Ascending aorta (tissue), 2 donors: ENCODE measurements at regions not wholly inside any gene's neighbourhood (a gene's known extent, or its start where the extent isn't known, plus 50 kb on each side); places are given as distances from the start of the nearest gene placed in this dataset.

Experiments used
- DNase-seq, 2 donors: peaks; one replicate each; pipeline ENCODE4 v3.0.0-alpha.2; 2019; ENCODE audit warnings: low spot score in 2 of 2
- H3K27ac ChIP-seq, 2 donors: fragments of 200-600 bp; sonication (generic); one replicate each; pipeline ENCODE4 v1.5.1; 2016 to 2017; ENCODE audit warnings: mild to moderate bottlenecking in 1 of 2
- H3K27me3 ChIP-seq: fragments of 200-600 bp; sonication (generic); one replicate; pipeline ENCODE4 v1.5.1; 2017
- H3K36me3 ChIP-seq, 2 donors: fragments of 200-600 bp; sonication (generic); one replicate each; pipeline ENCODE4 v1.5.1; 2016
- H3K4me1 ChIP-seq, 2 donors: fragments of 200-600 bp; sonication (generic); one replicate each; pipeline ENCODE4 v1.5.1; 2016 to 2017; ENCODE audit warnings: mild to moderate bottlenecking in 1 of 2
- H3K4me3 ChIP-seq, 2 donors: fragments of 200-600 bp; sonication (generic); one replicate each; pipeline ENCODE4 v1.5.1; 2016 to 2017; ENCODE audit warnings: mild to moderate bottlenecking in 1 of 2
- H3K9me3 ChIP-seq, 2 donors: fragments of 200-600 bp; sonication (generic); one replicate each; pipeline ENCODE4 v1.5.1; 2016
- intact Hi-C: fragments of 100-400 bp; cut with DNase I; formaldehyde crosslinking; loops from one replicate; pipeline ENCODE4 v1.15.1; 2023
- TF ChIP-seq, protein P1 (sequence below), 3 experiments: fragments of 200-600 bp in 2 of 3; fragments of 450-650 bp in 1 of 3; sonication (generic) in 2 of 3; IDR thresholded peaks; one replicate each; pipeline ENCODE4 v1.5.1; 2016 to 2019; ENCODE audit warnings: antibody characterized with exemption in 3 of 3, mild to moderate bottlenecking in 1 of 3, moderate library complexity in 1 of 3

DNA sequence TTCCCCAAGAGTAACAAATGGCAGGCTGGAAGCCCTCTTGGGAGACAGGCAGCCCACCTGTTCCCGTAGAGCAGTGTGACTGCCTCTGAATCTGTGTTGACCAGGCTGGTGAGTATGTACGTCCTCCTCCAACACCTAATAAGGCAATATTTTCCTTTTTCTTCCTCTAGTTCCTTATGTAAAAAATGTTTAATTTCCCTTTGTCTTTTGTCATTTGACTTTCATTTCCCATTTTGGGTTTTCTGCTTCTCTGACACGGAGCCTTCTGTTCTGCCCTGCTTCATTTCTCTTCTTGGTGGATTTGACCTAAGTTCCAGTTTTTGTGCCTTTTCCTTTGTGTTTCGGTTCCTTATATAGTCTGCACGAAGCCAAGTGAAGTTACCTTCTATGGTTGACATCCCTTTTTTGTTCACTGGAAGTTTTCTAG lies 65.8 kb upstream of the ATF3 start:
- TF ChIP-seq, protein P1, sequence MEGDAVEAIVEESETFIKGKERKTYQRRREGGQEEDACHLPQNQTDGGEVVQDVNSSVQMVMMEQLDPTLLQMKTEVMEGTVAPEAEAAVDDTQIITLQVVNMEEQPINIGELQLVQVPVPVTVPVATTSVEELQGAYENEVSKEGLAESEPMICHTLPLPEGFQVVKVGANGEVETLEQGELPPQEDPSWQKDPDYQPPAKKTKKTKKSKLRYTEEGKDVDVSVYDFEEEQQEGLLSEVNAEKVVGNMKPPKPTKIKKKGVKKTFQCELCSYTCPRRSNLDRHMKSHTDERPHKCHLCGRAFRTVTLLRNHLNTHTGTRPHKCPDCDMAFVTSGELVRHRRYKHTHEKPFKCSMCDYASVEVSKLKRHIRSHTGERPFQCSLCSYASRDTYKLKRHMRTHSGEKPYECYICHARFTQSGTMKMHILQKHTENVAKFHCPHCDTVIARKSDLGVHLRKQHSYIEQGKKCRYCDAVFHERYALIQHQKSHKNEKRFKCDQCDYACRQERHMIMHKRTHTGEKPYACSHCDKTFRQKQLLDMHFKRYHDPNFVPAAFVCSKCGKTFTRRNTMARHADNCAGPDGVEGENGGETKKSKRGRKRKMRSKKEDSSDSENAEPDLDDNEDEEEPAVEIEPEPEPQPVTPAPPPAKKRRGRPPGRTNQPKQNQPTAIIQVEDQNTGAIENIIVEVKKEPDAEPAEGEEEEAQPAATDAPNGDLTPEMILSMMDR (IDR thresholded peaks at IDR 0.05): no peak
- H3K27ac ChIP-seq: no peak overlapping the region
- H3K36me3 ChIP-seq: no peaks in the 10 kb centered on the region
- peaks cover 0 to 4% of the 10 kb centered on the region in 2 donors for H3K9me3 ChIP-seq
- H3K4me1 ChIP-seq: no peaks in the 10 kb centered on the region
- no peak overlapping the region for H3K4me3 ChIP-seq
- DNase-seq: no peak
- no peaks in the 10 kb centered on the region for H3K27me3 ChIP-seq
- intact Hi-C loops: no loop called here

DNA sequence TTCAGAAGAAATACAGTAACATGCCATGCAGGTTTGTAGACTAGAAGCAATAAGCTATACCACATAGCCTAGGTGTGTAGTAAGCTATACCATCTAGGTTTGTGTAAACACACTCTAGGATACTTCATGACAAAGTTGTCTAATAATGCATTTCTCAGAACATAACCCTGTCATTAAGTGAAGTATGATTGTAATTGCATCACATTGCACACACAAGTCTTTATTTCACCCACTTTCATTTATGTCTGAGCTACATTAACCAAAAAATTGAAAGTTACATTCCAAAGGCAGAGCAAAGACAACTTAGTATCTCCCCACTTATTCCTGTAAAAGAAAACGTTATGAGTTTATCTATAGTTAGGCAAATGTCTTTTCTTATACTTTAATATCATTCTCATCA lies 64.5 kb upstream of the ATF3 start:
- intact Hi-C loops: no loop called here
- Histone ChIP-seq H3K9me3 (no peaks in the 10 kb centered on the region), H3K4me1 (no peaks in the 10 kb centered on the region), H3K36me3 (no peaks in the 10 kb centered on the region), H3K4me3 (no peak overlapping the region), H3K27me3 (no peaks in the 10 kb centered on the region), H3K27ac (no peak overlapping the region)
- TF ChIP-seq, protein P1 (IDR thresholded peaks at IDR 0.05): no peak
- DNase-seq: no peak

DNA sequence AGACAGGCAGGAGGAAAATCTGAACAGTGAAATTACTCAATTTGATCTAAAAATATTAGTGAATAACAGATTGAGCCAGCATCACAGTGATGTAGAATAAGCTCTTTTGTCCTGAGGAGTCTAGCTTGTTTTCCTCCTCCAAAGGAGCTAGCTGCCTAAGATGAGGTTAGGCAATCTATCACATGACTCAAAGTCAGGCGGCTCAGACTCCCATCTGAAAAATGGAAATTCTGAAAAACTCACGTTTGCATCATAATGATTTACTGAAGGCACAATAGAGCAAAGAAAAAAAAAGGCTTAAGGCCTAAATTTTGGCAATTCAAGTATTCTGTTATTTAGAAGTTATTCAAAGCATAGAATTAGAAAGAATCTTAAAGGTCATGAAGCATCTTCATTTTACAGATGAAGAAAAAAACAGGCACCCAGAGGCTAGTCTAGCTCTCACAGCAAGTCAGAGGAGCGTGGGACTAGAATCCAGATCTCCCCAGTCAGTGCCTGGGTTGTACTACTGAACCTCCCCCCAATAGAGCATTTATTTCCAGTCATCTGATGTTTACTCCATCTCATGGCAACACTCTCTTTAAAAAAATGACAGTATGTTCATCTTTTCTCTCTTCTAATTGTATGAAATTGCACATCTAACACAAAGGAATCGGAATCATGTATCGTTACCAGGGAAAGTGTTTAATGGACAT lies 62.5 kb upstream of the ATF3 start:
- Histone ChIP-seq H3K4me1 (no peaks in the 10 kb centered on the region), H3K36me3 (no peaks in the 10 kb centered on the region), H3K27ac (no peak overlapping the region), H3K4me3 (no peak overlapping the region), H3K9me3 (no peaks in the 10 kb centered on the region), H3K27me3 (no peaks in the 10 kb centered on the region)
- intact Hi-C loops: no loop called here
- TF ChIP-seq, protein P1 (IDR thresholded peaks at IDR 0.05): no peak
- no peak for DNase-seq

DNA sequence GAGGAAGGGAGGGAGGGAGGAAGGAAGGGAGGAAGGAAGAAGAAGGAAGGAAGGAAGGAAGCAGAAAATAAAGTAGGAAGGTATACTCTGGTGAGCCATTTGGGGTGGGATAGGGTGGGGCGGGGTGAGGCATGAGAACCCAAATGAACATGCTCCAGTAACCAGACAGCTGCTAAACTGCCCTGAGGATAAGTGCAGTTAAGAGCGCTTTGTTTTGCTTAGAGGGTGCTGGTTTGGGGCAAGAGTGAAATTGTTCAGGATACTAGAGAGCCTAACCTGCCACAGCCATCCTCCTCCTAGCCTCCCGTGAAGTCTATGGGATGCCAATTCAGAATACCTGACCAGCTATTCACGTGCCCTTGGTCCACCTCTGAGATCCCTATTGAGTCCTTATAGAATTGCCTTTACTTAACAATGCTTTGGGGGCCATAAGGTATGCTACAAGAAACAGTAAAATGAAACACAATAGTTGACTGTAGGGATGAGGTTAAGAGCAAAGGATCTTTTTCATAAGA lies 59.0 kb upstream of the ATF3 start:
- no peak overlapping the region for H3K4me3 ChIP-seq
- H3K27ac ChIP-seq: no peak overlapping the region
- no peaks in the 10 kb centered on the region for H3K27me3 ChIP-seq
- H3K4me1 ChIP-seq: no peaks in the 10 kb centered on the region
- H3K9me3 ChIP-seq: no peaks in the 10 kb centered on the region
- DNase-seq: no peak
- H3K36me3 ChIP-seq: no peaks in the 10 kb centered on the region
- intact Hi-C loops: no loop called here
- TF ChIP-seq, protein P1 (IDR thresholded peaks at IDR 0.05): no peak

DNA sequence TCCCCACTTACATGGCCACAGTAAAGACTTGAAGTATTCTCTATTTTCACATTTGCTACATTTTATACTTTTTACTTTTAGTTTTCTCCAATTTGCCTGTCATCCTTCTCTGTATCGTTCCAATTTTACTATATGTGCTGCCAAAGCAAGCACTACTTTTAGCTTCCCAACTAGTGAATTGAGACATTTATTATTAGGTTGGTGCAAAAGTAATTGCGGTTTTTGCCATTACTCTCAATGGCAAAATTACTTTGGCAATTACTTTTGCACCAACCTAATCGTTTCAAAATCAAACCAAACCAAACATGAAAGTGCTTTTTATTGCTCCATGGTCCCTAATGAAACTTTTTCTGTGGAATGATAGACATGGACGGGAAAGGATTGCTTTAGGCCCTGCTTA lies 56.6 kb upstream of the ATF3 start:
- TF ChIP-seq, protein P1 (IDR thresholded peaks at IDR 0.05): no peak
- no peaks in the 10 kb centered on the region for H3K36me3 ChIP-seq
- intact Hi-C loops: no loop called here
- no peak for DNase-seq
- H3K4me1 ChIP-seq: no peaks in the 10 kb centered on the region
- no peaks in the 10 kb centered on the region for H3K27me3 ChIP-seq
- no peak overlapping the region for H3K4me3 ChIP-seq
- no peak overlapping the region for H3K27ac ChIP-seq
- no peaks in the 10 kb centered on the region for H3K9me3 ChIP-seq
